Colonic mucosa (tissue), 4 donors: ENCODE measurements at regions not wholly inside any gene's neighbourhood (a gene's known extent, or its start where the extent isn't known, plus 50 kb on each side); places are given as distances from the start of the nearest gene placed in this dataset.

Experiments used
- DNase-seq: peaks from one replicate; pipeline ENCODE4 v3.0.0-alpha.2; 2020
- H3K27ac ChIP-seq: fragments of 200-600 bp; one replicate; pipeline ENCODE4 v1.8.0; 2021
- H3K27me3 ChIP-seq: fragments of 200-600 bp; one replicate; pipeline ENCODE4 v1.8.0; 2021
- H3K36me3 ChIP-seq: fragments of 200-600 bp; one replicate; pipeline ENCODE4 v1.8.0; 2021
- H3K4me1 ChIP-seq: fragments of 200-600 bp; one replicate; pipeline ENCODE4 v1.8.0; 2021; ENCODE audit warnings: mild to moderate bottlenecking
- H3K4me3 ChIP-seq: fragments of 200-600 bp; one replicate; pipeline ENCODE4 v1.8.0; 2021
- H3K9ac ChIP-seq, 2 donors: one replicate each; pipeline ENCODE4 v1.7.0; 2013; ENCODE audit warnings: control low read depth in 2 of 2, low read depth in 2 of 2, low read length in 2 of 2
- H3K9me3 ChIP-seq: fragments of 200-600 bp; one replicate; pipeline ENCODE4 v1.8.0; 2021
- CTCF ChIP-seq: fragments of 200-600 bp; IDR thresholded peaks from one replicate; pipeline ENCODE4 v1.8.0; 2022; ENCODE audit warnings: antibody characterized with exemption, mild to moderate bottlenecking
- intact Hi-C: fragments of 100-400 bp; cut with DNase I; formaldehyde crosslinking; loops from one replicate; pipeline ENCODE4 v1.14.1; 2022
- donor health status: healthy.
- donor health status: DM: no; HTN: no; CAD: no.
- donor health status: DM: no; HTN: no; CAD: no.

- TF ChIP-seq CTCF = no peak
- DNase-seq = no peak
- Histone ChIP-seq H3K4me3 (no peak overlapping the region), H3K9me3 (no peaks in the 10 kb centered on the region), H3K36me3 (no peaks in the 10 kb centered on the region), H3K9ac (no peak overlapping the region), H3K27me3 (no peaks in the 10 kb centered on the region), H3K27ac (no peak overlapping the region), H3K4me1 (no peaks in the 10 kb centered on the region)
- intact Hi-C loops = no loop called here
These were observed 499.4 kb downstream of the ISL1 start for GRCh38 chr5:51882647-51883046.

GRCh38 chr5:51889703-51890102, 506.5 kb downstream of the ISL1 start:
- no peaks in the 10 kb centered on the region for H3K27me3 ChIP-seq
- no peak overlapping the region for H3K4me3 ChIP-seq
- H3K9ac ChIP-seq = no peak overlapping the region
- TF ChIP-seq CTCF = no peak
- no peak overlapping the region for H3K27ac ChIP-seq
- H3K4me1 ChIP-seq = no peaks in the 10 kb centered on the region
- no peaks in the 10 kb centered on the region for H3K9me3 ChIP-seq
- intact Hi-C loops = no loop called here
- H3K36me3 ChIP-seq = no peaks in the 10 kb centered on the region
- DNase-seq = no peak

- TF ChIP-seq CTCF = no peak
- Histone ChIP-seq H3K9me3 (no peaks in the 10 kb centered on the region), H3K9ac (no peak overlapping the region), H3K4me3 (no peak overlapping the region), H3K36me3 (no peaks in the 10 kb centered on the region), H3K27me3 (no peaks in the 10 kb centered on the region), H3K27ac (no peak overlapping the region), H3K4me1 (no peaks in the 10 kb centered on the region)
- intact Hi-C loops = no loop called here
- DNase-seq = no peak
These were observed 507.3 kb downstream of the ISL1 start for GRCh38 chr5:51890435-51891116.

GRCh38 chr5:51892680-51893079, 509.4 kb downstream of the ISL1 start:
- TF ChIP-seq CTCF = no peak
- DNase-seq = no peak
- intact Hi-C loops = no loop called here

DNA sequence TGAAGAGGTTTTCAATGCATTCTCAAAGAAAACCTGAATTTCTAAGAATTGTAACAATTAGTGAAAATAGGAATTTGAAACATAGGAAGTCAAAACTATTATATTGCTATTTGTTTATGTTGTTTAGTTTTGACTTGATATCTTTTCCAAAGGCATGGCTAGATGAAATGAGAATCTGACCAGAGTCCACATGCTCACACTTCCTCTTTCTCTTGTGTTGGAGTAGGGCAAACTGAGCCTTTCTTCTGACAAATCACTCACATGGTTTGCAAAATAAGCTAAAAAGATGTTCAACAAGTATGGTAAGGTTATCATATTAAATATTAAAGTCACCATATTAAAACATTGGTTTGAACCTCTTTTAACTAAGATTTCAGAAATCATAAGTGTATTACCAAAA, 512.6 kb downstream of the ISL1 start:
- H3K9ac ChIP-seq = no peak overlapping the region
- intact Hi-C loops = no loop called here
- no peak for TF ChIP-seq CTCF
- no peaks in the 10 kb centered on the region for H3K36me3 ChIP-seq
- no peaks in the 10 kb centered on the region for H3K9me3 ChIP-seq
- H3K4me1 ChIP-seq = no peaks in the 10 kb centered on the region
- H3K4me3 ChIP-seq = no peak overlapping the region
- no peak for DNase-seq
- H3K27me3 ChIP-seq = no peaks in the 10 kb centered on the region
- H3K27ac ChIP-seq = no peak overlapping the region

More at GRCh38 chr5:51892680-51893079, 509.4 kb downstream of the ISL1 start:
- Histone ChIP-seq H3K9ac (no peak overlapping the region), H3K9me3 (no peaks in the 10 kb centered on the region), H3K27me3 (no peaks in the 10 kb centered on the region), H3K36me3 (no peaks in the 10 kb centered on the region), H3K4me3 (no peak overlapping the region), H3K4me1 (no peaks in the 10 kb centered on the region), H3K27ac (no peak overlapping the region)
